Naive thymus-derived CD8-positive, alpha-beta T cell (primary cell): ENCODE measurements at regions not wholly inside any gene's neighbourhood (a gene's known extent, or its start where the extent isn't known, plus 50 kb on each side); places are given as distances from the start of the nearest gene placed in this dataset.

Source experiments
- ATAC-seq, 2 donors: fragments of 150-1000 bp; cut with Tn5 transposase in 1 of 2; sonication (Bioruptor Pico), chemical (Tn5 transposase) in 1 of 2; 1 replicate in 1 of 2; 2 replicates in 1 of 2; pipeline ENCODE4 v1.10.0; 2021; ENCODE audit warnings: mild to moderate bottlenecking in 2 of 2, moderate library complexity in 2 of 2
- POLR2A ChIA-PET: fragments of 350-600 bp; sonication (Branson Sonifier 250); formaldehyde crosslinking; loops from one replicate; lab custom pipeline; 2021; ENCODE audit warnings: antibody characterized with exemption; lab: Charles Lee
- DNase-seq, 10 donors: peaks; one replicate each; pipeline versions ENCODE4 v3.0.0 to v3.0.0-alpha.2; 2020 to 2022
- H3K27ac Mint-ChIP-seq, 10 donors: one replicate each; pipeline ENCODE4 v1.8.0; 2020 to 2022; ENCODE audit warnings: mild to moderate bottlenecking in 10 of 10, mixed read lengths in 10 of 10, moderate library complexity in 4 of 10, inconsistent platforms in 1 of 10
- H3K27me3 Mint-ChIP-seq, 5 donors: one replicate each; pipeline ENCODE4 v1.8.0; 2021 to 2022; ENCODE audit warnings: mixed read lengths in 5 of 5
- H3K36me3 Mint-ChIP-seq, 3 donors: one replicate each; pipeline ENCODE4 v1.8.0; 2020 to 2022; ENCODE audit warnings: mixed read lengths in 3 of 3, mild to moderate bottlenecking in 2 of 3, inconsistent platforms in 1 of 3
- H3K4me1 Mint-ChIP-seq, 4 donors: one replicate each; pipeline ENCODE4 v1.8.0; 2021 to 2022; ENCODE audit warnings: mixed read lengths in 4 of 4
- H3K4me3 Mint-ChIP-seq, 10 donors: one replicate each; pipeline ENCODE4 v1.8.0; 2020 to 2022; ENCODE audit warnings: mild to moderate bottlenecking in 10 of 10, mixed read lengths in 10 of 10, moderate library complexity in 6 of 10, inconsistent platforms in 1 of 10
- H3K9me3 Mint-ChIP-seq, 9 donors: one replicate each; pipeline ENCODE4 v1.8.0; 2020 to 2022; ENCODE audit warnings: mixed read lengths in 9 of 9, mild to moderate bottlenecking in 3 of 9, inconsistent platforms in 1 of 9, moderate library complexity in 1 of 9

DNA sequence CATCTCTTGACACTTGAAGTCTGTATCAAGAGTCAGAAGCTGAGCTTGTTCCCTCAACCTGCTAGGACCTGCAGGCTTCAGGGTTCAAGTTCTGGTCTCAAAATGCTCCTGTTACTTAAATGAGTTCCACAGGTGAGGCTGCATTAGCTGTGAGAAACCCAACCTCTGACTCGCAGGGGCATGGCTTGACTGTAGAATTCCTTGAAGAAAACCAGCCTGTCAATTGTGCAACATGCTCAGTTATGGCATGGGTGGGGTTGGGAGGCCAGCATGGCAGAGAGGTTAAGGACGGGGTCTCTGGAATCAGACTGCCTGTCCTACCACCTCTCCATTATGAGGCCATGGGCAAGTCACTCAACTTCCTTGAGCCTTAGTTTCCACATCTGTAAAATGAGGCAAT lies 235.8 kb downstream of the EN1 start:
- Mint-ChIP-seq H3K27me3 (peaks cover 0 to 30% (median 8%) of the 10 kb centered on the region in 5 donors), H3K9me3 (peaks cover 0 to 5% (median 0%) of the 10 kb centered on the region in 9 donors), H3K27ac (no peak overlapping the region), H3K4me1 (peaks cover 0 to 1% (median 0%) of the 10 kb centered on the region in 4 donors), H3K4me3 (no peak overlapping the region), H3K36me3 (no peaks in the 10 kb centered on the region)
- ATAC-seq = no peak
- no peak for DNase-seq
- POLR2A ChIA-PET = no interaction called here

DNA sequence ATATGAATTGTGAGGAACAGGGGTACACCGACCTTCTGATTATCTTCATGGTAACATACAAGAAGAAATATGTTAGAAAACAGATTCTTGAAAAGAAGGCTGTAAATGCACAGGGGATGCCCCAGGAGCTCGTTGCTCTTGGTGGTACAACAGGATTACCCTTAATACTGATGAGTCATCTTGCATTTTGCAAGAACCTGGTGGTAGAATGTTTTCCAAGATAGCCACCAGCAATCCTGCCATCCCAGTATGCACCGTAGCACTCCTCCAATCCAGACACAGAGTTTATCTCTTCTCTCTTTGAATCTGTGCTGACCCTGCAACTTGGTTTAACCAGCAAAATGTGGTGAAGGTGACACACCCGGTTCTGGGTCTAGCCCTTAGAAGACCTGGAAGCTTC lies 238.3 kb downstream of the EN1 start:
- Mint-ChIP-seq H3K4me1 (no peaks in the 10 kb centered on the region), H3K4me3 (no peak overlapping the region), H3K27me3 (peaks cover 0 to 27% (median 5%) of the 10 kb centered on the region in 5 donors), H3K9me3 (peaks cover 0 to 3% (median 0%) of the 10 kb centered on the region in 9 donors), H3K27ac (no peak overlapping the region), H3K36me3 (no peaks in the 10 kb centered on the region)
- no peak for ATAC-seq
- no peak for DNase-seq
- POLR2A ChIA-PET = no interaction called here

- peaks cover 0 to 35% (median 7%) of the 10 kb centered on the region in 5 donors for H3K27me3 Mint-ChIP-seq
- peaks cover 0 to 10% (median 0%) of the 10 kb centered on the region in 9 donors for H3K9me3 Mint-ChIP-seq
- ATAC-seq (no peak), DNase-seq (no peak)
- H3K4me1 Mint-ChIP-seq = no peaks in the 10 kb centered on the region
- POLR2A ChIA-PET = no interaction called here
- H3K4me3 Mint-ChIP-seq = no peak overlapping the region
- no peak overlapping the region for H3K27ac Mint-ChIP-seq
- no peaks in the 10 kb centered on the region for H3K36me3 Mint-ChIP-seq
Measured at GRCh38 chr2:118607641-118608040, 239.8 kb downstream of the EN1 start.

DNA sequence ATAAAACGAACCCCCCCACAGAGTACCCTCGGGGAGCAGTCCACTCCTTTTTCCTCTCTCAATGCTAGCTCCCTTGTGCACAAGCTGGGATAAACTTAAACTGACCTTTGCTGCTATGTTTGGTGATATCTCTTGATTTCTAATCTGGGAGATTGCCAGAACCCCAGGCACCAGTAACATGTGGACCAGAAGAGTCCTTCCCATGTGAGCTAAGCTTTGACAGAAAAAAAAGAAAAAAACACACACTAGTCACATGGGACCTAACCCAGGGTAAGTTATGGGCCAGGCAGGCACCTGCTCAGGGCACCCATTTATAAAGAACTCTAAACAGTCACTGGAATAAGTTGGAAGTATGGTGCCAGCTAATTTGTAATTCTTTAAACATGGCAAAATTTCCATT lies 242.6 kb downstream of the EN1 start:
- no peak overlapping the region for H3K4me3 Mint-ChIP-seq
- ATAC-seq = no peak
- DNase-seq = no peak

DNA sequence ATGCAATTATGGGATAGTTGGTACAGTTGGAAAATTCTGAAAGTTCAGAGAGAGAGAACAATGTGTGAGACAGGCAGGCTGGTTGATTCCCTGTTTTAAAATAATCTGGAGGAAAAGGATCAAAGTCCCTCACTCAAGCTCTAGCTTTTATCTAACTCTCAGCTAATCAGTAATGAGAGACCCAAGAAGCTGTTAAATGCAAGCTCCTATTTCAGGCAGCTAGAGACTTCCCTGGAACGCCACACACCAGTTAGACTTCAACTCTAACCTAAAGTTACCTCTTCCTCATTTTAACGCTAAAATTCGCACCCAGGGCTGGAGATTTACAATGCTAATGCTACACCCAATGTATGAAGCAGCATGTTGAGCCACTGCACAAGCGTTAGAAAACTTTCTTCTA lies 243.1 kb downstream of the EN1 start:
- peaks cover 0 to 57% (median 9%) of the 10 kb centered on the region in 5 donors for H3K27me3 Mint-ChIP-seq
- H3K27ac Mint-ChIP-seq = no peak overlapping the region
- H3K36me3 Mint-ChIP-seq = peaks cover 0 to 11% (median 0%) of the 10 kb centered on the region in 3 donors
- DNase-seq (no peak), ATAC-seq (no peak)
- H3K9me3 Mint-ChIP-seq = peaks cover 0 to 23% (median 14%) of the 10 kb centered on the region in 9 donors
- no peaks in the 10 kb centered on the region for H3K4me1 Mint-ChIP-seq
- POLR2A ChIA-PET = no interaction called here
- H3K4me3 Mint-ChIP-seq = no peak overlapping the region

More for the DNA sequence above, 242.6 kb downstream of the EN1 start:
- no peak overlapping the region for H3K27ac Mint-ChIP-seq
- H3K27me3 Mint-ChIP-seq = peaks cover 0 to 57% (median 9%) of the 10 kb centered on the region in 5 donors
- no peaks in the 10 kb centered on the region for H3K4me1 Mint-ChIP-seq
- peaks cover 0 to 21% (median 12%) of the 10 kb centered on the region in 9 donors for H3K9me3 Mint-ChIP-seq
- POLR2A ChIA-PET = no interaction called here
- peaks cover 0 to 11% (median 0%) of the 10 kb centered on the region in 3 donors for H3K36me3 Mint-ChIP-seq

- Mint-ChIP-seq H3K27ac (no peak overlapping the region), H3K36me3 (peaks cover 0 to 17% (median 0%) of the 10 kb centered on the region in 3 donors), H3K4me3 (no peak overlapping the region), H3K9me3 (peaks cover 0 to 45% (median 24%) of the 10 kb centered on the region in 9 donors), H3K27me3 (peaks cover 0 to 50% (median 8%) of the 10 kb centered on the region in 5 donors), H3K4me1 (no peaks in the 10 kb centered on the region)
- DNase-seq (no peak), ATAC-seq (no peak)
- POLR2A ChIA-PET = no interaction called here
Measured at GRCh38 chr2:118599141-118599540, 248.3 kb downstream of the EN1 start.

GRCh38 chr2:118596620-118597019 lies 250.8 kb downstream of the EN1 start:
- Mint-ChIP-seq H3K4me3 (no peak overlapping the region), H3K27me3 (peaks cover 0 to 36% (median 3%) of the 10 kb centered on the region in 5 donors), H3K4me1 (no peaks in the 10 kb centered on the region), H3K27ac (no peak overlapping the region), H3K36me3 (peaks cover 0 to 13% (median 0%) of the 10 kb centered on the region in 3 donors), H3K9me3 (peaks cover 2 to 36% (median 17%) of the 10 kb centered on the region in 9 donors)
- DNase-seq (no peak), ATAC-seq (no peak)
- POLR2A ChIA-PET = no interaction called here

DNA sequence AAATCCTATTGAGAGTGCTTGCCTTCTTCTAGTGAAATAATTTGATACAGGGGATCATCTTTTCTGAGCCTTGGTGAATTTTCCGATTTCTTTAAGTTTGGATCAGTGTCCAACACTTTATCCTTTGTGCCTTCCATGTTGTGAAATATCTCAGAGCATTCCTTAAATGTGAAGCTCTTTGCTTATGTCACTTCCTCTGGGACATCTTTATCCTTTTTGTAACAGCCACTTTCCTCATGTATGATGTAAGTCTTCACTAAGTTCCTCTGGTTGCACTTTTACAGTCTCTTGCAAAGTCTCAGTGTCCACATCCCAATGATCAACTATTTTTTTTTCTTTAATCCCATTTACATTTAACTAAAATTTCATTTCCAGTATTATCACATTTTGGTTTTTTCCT lies 254.2 kb downstream of the EN1 start:
- Mint-ChIP-seq H3K4me1 (no peaks in the 10 kb centered on the region), H3K27me3 (peaks cover 1 to 28% (median 3%) of the 10 kb centered on the region in 5 donors), H3K9me3 (peaks cover 0 to 13% (median 8%) of the 10 kb centered on the region in 9 donors), H3K27ac (no peak overlapping the region), H3K36me3 (peaks cover 0 to 6% (median 0%) of the 10 kb centered on the region in 3 donors), H3K4me3 (no peak overlapping the region)
- ATAC-seq (no peak), DNase-seq (no peak)
- POLR2A ChIA-PET = no interaction called here

GRCh38 chr2:118591223-118591622 lies 256.2 kb downstream of the EN1 start:
- POLR2A ChIA-PET = no interaction called here
- no peaks in the 10 kb centered on the region for H3K36me3 Mint-ChIP-seq

GRCh38 chr2:118589721-118590120 lies 257.7 kb downstream of the EN1 start:
- H3K4me1 Mint-ChIP-seq = no peaks in the 10 kb centered on the region
- H3K27me3 Mint-ChIP-seq = peaks cover 2 to 32% (median 6%) of the 10 kb centered on the region in 5 donors
- DNase-seq = no peak
- no peak overlapping the region for H3K27ac Mint-ChIP-seq
- no peak overlapping the region for H3K4me3 Mint-ChIP-seq
- no peak for ATAC-seq
- H3K9me3 Mint-ChIP-seq = peaks cover 0 to 8% (median 0%) of the 10 kb centered on the region in 9 donors
- POLR2A ChIA-PET = no interaction called here
- no peaks in the 10 kb centered on the region for H3K36me3 Mint-ChIP-seq

More at GRCh38 chr2:118591223-118591622, 256.2 kb downstream of the EN1 start:
- ATAC-seq (no peak), DNase-seq (no peak)
- H3K4me3 Mint-ChIP-seq = no peak overlapping the region
- H3K27ac Mint-ChIP-seq = no peak overlapping the region
- peaks cover 2 to 29% (median 6%) of the 10 kb centered on the region in 5 donors for H3K27me3 Mint-ChIP-seq
- H3K4me1 Mint-ChIP-seq = no peaks in the 10 kb centered on the region
- H3K9me3 Mint-ChIP-seq = peaks cover 0 to 8% (median 0%) of the 10 kb centered on the region in 9 donors

- H3K27ac Mint-ChIP-seq = no peak overlapping the region
- no peak overlapping the region for H3K4me3 Mint-ChIP-seq
- POLR2A ChIA-PET = no interaction called here
- no peaks in the 10 kb centered on the region for H3K36me3 Mint-ChIP-seq
- DNase-seq (no peak), ATAC-seq (no peak)
- peaks cover 2 to 32% (median 6%) of the 10 kb centered on the region in 5 donors for H3K27me3 Mint-ChIP-seq
- H3K9me3 Mint-ChIP-seq = peaks cover 0 to 8% (median 0%) of the 10 kb centered on the region in 9 donors
- H3K4me1 Mint-ChIP-seq = no peaks in the 10 kb centered on the region
Measured at GRCh38 chr2:118588850-118589249, 258.6 kb downstream of the EN1 start.

GRCh38 chr2:118586312-118586711 lies 261.1 kb downstream of the EN1 start:
- Mint-ChIP-seq H3K27me3 (peaks cover 7 to 33% (median 9%) of the 10 kb centered on the region in 5 donors), H3K4me3 (no peak overlapping the region), H3K27ac (no peak overlapping the region), H3K9me3 (peaks cover 0 to 3% (median 0%) of the 10 kb centered on the region in 9 donors), H3K4me1 (peaks cover 0 to 3% (median 0%) of the 10 kb centered on the region in 4 donors), H3K36me3 (no peaks in the 10 kb centered on the region)
- ATAC-seq = no peak
- POLR2A ChIA-PET = no interaction called here
- DNase-seq = no peak

GRCh38 chr2:118584877-118585276 lies 262.6 kb downstream of the EN1 start:
- POLR2A ChIA-PET = no interaction called here
- H3K9me3 Mint-ChIP-seq = peaks cover 0 to 3% (median 0%) of the 10 kb centered on the region in 9 donors
- H3K27ac Mint-ChIP-seq = no peak overlapping the region
- ATAC-seq (no peak), DNase-seq (no peak)
- no peak overlapping the region for H3K4me3 Mint-ChIP-seq
- H3K36me3 Mint-ChIP-seq = no peaks in the 10 kb centered on the region
- H3K27me3 Mint-ChIP-seq = peaks cover 7 to 30% (median 11%) of the 10 kb centered on the region in 5 donors
- peaks cover 0 to 3% (median 0%) of the 10 kb centered on the region in 4 donors for H3K4me1 Mint-ChIP-seq
